Fibroblast of pulmonary artery (primary cell): ENCODE measurements at regions not wholly inside any gene's neighbourhood (a gene's known extent, or its start where the extent isn't known, plus 50 kb on each side); places are given as distances from the start of the nearest gene placed in this dataset.

ENCODE experiments used
- DNase-seq: peaks from one replicate; pipeline ENCODE4 v3.0.0-alpha.2; 2010; ENCODE audit warnings: low read depth
- H3K4me3 ChIP-seq: replicated peaks from 2 replicates; pipeline ENCODE4 v1.5.1; 2011; ENCODE audit warnings: low read depth, mild to moderate bottlenecking, control low read depth, low read length, moderate library complexity
- TF ChIP-seq, protein P1 (sequence below): IDR thresholded peaks from 2 replicates; pipeline ENCODE4 v1.5.1; 2011; ENCODE audit warnings: mild to moderate bottlenecking, control low read depth, low read length, inconsistent platforms; ENCODE audit errors: missing control alignments

DNA sequence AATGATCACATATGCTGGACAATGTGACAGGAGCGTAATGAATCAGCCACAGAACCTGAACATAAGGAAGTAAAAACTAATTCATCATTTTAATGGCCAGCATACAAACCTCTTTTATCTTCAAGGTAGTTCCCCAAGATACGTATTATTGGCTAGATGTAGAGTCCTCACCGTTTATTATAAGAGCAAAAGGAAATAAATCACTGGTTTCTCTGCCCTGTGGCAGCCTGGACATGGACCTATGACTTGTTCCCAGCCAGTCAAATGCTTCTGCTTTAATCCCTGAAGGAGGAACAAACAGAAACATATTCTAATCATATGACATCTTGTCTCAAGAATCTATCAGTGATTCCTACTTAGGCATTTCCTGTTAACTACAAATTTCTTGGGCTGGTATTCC is 86.8 kb upstream of the FAM241A start:
- DNase-seq, result no peak
- no peak overlapping the region for H3K4me3 ChIP-seq
- TF ChIP-seq, protein P1, sequence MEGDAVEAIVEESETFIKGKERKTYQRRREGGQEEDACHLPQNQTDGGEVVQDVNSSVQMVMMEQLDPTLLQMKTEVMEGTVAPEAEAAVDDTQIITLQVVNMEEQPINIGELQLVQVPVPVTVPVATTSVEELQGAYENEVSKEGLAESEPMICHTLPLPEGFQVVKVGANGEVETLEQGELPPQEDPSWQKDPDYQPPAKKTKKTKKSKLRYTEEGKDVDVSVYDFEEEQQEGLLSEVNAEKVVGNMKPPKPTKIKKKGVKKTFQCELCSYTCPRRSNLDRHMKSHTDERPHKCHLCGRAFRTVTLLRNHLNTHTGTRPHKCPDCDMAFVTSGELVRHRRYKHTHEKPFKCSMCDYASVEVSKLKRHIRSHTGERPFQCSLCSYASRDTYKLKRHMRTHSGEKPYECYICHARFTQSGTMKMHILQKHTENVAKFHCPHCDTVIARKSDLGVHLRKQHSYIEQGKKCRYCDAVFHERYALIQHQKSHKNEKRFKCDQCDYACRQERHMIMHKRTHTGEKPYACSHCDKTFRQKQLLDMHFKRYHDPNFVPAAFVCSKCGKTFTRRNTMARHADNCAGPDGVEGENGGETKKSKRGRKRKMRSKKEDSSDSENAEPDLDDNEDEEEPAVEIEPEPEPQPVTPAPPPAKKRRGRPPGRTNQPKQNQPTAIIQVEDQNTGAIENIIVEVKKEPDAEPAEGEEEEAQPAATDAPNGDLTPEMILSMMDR, result no peak

DNA sequence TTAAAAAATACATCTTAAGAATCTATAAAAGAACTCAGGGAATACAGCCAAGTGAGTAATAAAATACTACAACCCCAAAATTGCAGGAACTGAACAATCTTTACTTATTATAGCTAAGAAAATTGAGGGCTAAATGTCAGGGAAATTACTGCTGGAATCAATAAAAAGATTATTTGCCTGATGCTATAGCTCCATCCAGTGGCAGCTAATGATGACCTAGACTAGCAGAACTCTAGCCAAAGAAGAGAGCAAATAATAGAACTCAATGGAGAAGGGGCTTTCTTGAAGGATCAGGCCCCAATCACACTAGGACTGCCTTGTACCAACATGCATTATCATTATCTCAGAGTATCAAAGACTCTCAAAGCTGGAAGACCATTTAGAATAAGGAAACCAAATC is 85.0 kb upstream of the FAM241A start:
- peak; percentile 45 for DNase-seq
- TF ChIP-seq, protein P1, result peak; percentile 61
- no peak overlapping the region for H3K4me3 ChIP-seq

DNA sequence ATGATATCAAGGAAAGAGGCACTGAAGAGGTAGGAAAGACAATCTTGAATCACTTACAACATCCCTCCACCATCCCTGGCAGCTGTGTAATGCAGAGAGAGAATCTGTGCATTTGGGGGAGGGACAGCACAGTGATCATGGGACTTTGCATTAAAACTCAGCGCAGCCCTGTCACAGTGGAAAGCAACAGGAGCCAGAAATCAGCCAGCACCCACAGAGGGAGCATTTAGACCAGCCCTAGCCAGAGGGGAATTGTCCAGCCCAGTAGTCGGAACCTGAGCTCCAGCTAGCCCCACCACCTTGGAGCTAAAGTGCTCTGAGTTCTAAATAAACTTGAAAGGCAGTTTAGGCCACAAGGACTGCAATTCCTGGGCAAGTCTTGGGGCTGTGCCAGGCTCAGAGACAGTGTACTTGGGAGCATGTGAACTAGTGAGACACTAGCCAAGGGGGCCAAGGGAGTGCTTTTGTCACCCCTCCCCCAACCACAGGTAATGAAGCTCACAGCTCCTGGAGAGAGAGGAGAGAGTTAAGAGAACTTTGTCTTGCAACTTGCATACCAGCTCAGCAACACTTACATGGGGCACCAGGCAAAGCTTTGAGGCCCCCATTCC is 83.9 kb upstream of the FAM241A start:
- TF ChIP-seq, protein P1, result no peak
- no peak overlapping the region for H3K4me3 ChIP-seq
- DNase-seq, result no peak

DNA sequence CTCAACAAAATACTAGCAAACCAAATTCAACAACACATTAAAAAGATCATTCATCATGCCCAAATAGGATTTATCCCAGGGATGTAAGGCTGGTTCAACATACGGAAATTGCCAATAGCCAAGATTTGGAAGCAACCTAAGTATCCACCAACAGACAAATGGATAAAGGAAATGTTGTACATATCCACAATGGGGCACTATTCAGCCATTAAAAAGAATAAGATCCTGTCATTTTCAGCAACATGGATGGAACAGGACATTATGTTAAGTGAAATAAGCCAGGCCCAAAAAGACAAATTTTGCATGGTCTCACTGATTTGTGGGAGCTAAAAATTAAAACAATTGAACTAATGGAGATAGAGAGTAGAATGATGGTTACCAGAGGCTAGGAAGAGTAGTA is 82.0 kb upstream of the FAM241A start:
- H3K4me3 ChIP-seq, result no peak overlapping the region
- DNase-seq, result peak; percentile 27
- TF ChIP-seq, protein P1, result no peak

DNA sequence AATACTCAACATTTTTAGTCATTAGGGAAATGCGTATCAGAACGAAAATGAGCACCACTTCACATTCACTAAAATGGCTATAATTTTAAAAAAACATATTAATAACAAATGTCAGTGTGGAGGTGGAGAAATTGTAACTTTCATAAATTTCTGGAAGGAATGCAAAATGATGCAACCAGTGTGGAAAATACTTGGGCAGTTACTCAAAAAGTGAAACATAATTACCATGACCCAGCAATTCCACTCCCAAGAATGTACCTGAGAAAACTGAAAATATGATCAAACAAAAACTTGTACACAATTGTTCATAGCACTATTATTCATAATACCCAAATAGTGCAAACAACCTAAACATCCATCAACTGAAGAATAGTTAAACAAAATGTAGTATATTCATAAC is 76.1 kb upstream of the FAM241A start:
- DNase-seq, result peak; percentile 39
- TF ChIP-seq, protein P1, result no peak
- no peak overlapping the region for H3K4me3 ChIP-seq

DNA sequence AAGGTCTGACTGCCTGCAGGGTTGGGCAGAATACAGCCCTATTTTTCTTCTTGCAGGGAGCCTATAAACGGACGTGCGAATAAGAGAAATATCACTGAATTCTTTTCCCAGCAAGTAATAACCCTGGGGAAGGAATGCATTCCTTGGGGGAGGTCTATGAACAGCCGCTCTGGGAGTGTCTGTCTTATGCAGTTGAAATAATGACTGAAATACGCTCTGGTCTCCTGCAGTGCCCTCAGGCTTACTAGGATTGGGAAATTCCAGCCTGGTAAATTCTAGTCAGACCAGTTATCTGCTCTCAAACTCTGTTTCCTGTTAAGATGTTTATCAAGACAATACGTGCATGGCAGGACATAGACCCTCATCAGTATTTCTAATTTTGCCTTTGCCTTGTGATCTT is 72.1 kb upstream of the FAM241A start:
- no peak for DNase-seq
- H3K4me3 ChIP-seq, result no peak overlapping the region
- TF ChIP-seq, protein P1, result no peak

DNA sequence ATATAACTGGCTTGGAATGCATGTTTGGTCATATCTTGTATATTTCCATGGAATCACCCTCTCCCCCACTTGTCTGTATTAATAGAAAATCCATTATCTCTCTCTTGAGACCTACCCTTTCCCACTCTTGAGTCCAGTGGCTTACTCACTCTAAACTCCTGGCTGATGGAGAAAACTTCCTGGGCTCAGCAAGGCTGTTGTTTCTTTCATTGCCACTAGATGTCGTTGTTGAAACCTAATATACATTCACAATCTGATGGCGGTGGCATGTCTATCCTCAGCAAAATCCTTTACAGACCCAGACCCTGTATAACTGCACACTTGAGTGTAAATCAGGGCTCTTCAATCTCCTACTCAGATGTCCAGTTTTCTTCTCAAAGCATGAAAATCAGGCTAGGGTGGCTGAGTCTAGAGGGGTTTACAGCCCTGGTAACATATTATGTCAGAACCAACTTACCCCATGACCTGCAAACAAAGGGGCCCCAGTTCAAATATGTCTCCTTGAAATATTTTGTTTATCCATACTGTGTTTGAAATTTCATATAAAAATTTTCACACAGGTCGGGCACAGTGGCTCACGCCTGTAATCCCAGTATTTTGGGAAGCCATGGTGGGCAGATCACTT is 70.0 kb upstream of the FAM241A start:
- DNase-seq, result peak; percentile 78
- no peak overlapping the region for H3K4me3 ChIP-seq
- TF ChIP-seq, protein P1, result peak; percentile 88
